H9 (cell line): ENCODE measurements at regions not wholly inside any gene's neighbourhood (a gene's known extent, or its start where the extent isn't known, plus 50 kb on each side); places are given as distances from the start of the nearest gene placed in this dataset.

ENCODE experiments used
- DNase-seq: peaks from one replicate; pipeline ENCODE4 v3.0.0-alpha.2; 2017
- H2AFZ ChIP-seq: one replicate; pipeline ENCODE4 v1.6.1; 2013; ENCODE audit warnings: mild to moderate bottlenecking, low read length, control low read depth, moderate library complexity
- H2AK5ac ChIP-seq: 2 replicates; pipeline ENCODE4 v1.6.1; 2013; ENCODE audit warnings: low read length, control low read depth, mixed read lengths; ENCODE audit not compliant: insufficient read length
- H2BK120ac ChIP-seq: one replicate; pipeline ENCODE4 v1.6.1; 2013; ENCODE audit warnings: low read depth, mild to moderate bottlenecking, low read length, control low read depth, inconsistent platforms; ENCODE audit not compliant: poor library complexity, severe bottlenecking
- H2BK12ac ChIP-seq: 2 replicates; pipeline ENCODE4 v1.6.1; 2013; ENCODE audit warnings: low read length, control low read depth, mixed read lengths, low read depth; ENCODE audit not compliant: insufficient read length
- H2BK15ac ChIP-seq: 2 replicates; pipeline ENCODE4 v1.6.1; 2013; ENCODE audit warnings: low read depth, low read length, control low read depth
- H2BK20ac ChIP-seq: one replicate; pipeline ENCODE4 v1.6.1; 2013; ENCODE audit warnings: low read depth, mild to moderate bottlenecking, low read length, control low read depth, inconsistent platforms; ENCODE audit not compliant: poor library complexity, severe bottlenecking
- H2BK5ac ChIP-seq: 2 replicates; pipeline ENCODE4 v1.6.1; 2013; ENCODE audit warnings: low read length, control low read depth, mixed read lengths; ENCODE audit not compliant: insufficient read length
- H3K14ac ChIP-seq: 2 replicates; pipeline ENCODE4 v1.6.1; 2013; ENCODE audit warnings: low read length, control low read depth; ENCODE audit not compliant: insufficient read depth
- H3K18ac ChIP-seq: 2 replicates; pipeline ENCODE4 v1.6.1; 2013; ENCODE audit warnings: low read depth, mild to moderate bottlenecking, mixed read lengths, low read length, control low read depth; ENCODE audit not compliant: insufficient read length
- H3K23ac ChIP-seq: 2 replicates; pipeline ENCODE4 v1.6.1; 2013; ENCODE audit warnings: low read length, control low read depth, mixed read lengths, low read depth; ENCODE audit not compliant: insufficient read length
- H3K23me2 ChIP-seq: 2 replicates; pipeline ENCODE4 v1.6.1; 2013; ENCODE audit warnings: low read depth, mild to moderate bottlenecking, mixed read lengths, low read length, control low read depth; ENCODE audit not compliant: insufficient read length, poor library complexity, severe bottlenecking
- H3K27ac ChIP-seq: 2 replicates; pipeline ENCODE4 v1.5.1; 2013; ENCODE audit warnings: low read length, control low read depth, mixed read lengths, low read depth; ENCODE audit not compliant: insufficient read length
- H3K27me3 ChIP-seq: 2 replicates; pipeline ENCODE4 v1.6.1; 2013; ENCODE audit warnings: low read length, control low read depth, inconsistent platforms; ENCODE audit not compliant: insufficient read depth
- H3K4ac ChIP-seq: 2 replicates; pipeline ENCODE4 v1.6.1; 2013; ENCODE audit warnings: low read depth, mild to moderate bottlenecking, control low read depth, inconsistent platforms, low read length, moderate library complexity
- H3K4me1 ChIP-seq: 2 replicates; pipeline ENCODE4 v1.6.1; 2013; ENCODE audit warnings: low read length, control low read depth, inconsistent platforms; ENCODE audit not compliant: insufficient read depth
- H3K4me2 ChIP-seq: 2 replicates; pipeline ENCODE4 v1.6.1; 2013; ENCODE audit warnings: low read length, control low read depth, mixed read lengths; ENCODE audit not compliant: insufficient read length, insufficient read depth
- H3K56ac ChIP-seq: 2 replicates; pipeline ENCODE4 v1.6.1; 2013; ENCODE audit warnings: low read depth, mild to moderate bottlenecking, mixed read lengths, low read length, control low read depth; ENCODE audit not compliant: insufficient read length
- H3K79me1 ChIP-seq: 2 replicates; pipeline ENCODE4 v1.6.1; 2013; ENCODE audit warnings: low read depth, mild to moderate bottlenecking, moderate library complexity, low read length, control low read depth, inconsistent platforms; ENCODE audit not compliant: insufficient read depth, poor library complexity, severe bottlenecking
- H3K79me2 ChIP-seq: 2 replicates; pipeline ENCODE4 v1.6.1; 2013; ENCODE audit warnings: low read length, control low read depth, inconsistent platforms; ENCODE audit not compliant: insufficient read depth
- H3K9ac ChIP-seq: 2 replicates; pipeline ENCODE4 v1.6.1; 2013; ENCODE audit warnings: low read length, control low read depth, mixed read lengths; ENCODE audit not compliant: insufficient read length; ENCODE audit errors: extremely low read depth
- H3K9me3 ChIP-seq: one replicate; pipeline ENCODE4 v1.6.1; 2013; ENCODE audit warnings: low read depth, low read length, inconsistent platforms; ENCODE audit not compliant: control insufficient read depth
- H3T11ph ChIP-seq: one replicate; pipeline ENCODE4 v1.6.1; 2013; ENCODE audit warnings: mild to moderate bottlenecking, low read length, control low read depth, inconsistent platforms
- H4K20me1 ChIP-seq: one replicate; pipeline ENCODE4 v1.6.1; 2013; ENCODE audit not compliant: control insufficient read depth, insufficient read length, insufficient read depth
- H4K5ac ChIP-seq: 2 replicates; pipeline ENCODE4 v1.6.1; 2013; ENCODE audit warnings: low read depth, mild to moderate bottlenecking, mixed read lengths, low read length, control low read depth; ENCODE audit not compliant: insufficient read length
- H4K8ac ChIP-seq: replicated peaks from 2 replicates; pipeline ENCODE4 v1.6.1; 2013; ENCODE audit warnings: low read length, control low read depth, mixed read lengths, low read depth; ENCODE audit not compliant: insufficient read length
- H4K91ac ChIP-seq: 2 replicates; pipeline ENCODE4 v1.6.1; 2013; ENCODE audit warnings: low read depth, mild to moderate bottlenecking, moderate library complexity, mixed read lengths, low read length, control low read depth; ENCODE audit not compliant: insufficient read length
- H3K27ac Mint-ChIP-seq, 3 experiments: 2 replicates in 2 of 3; 3 replicates in 1 of 3; pipeline ENCODE4 v1.8.0; 2020 to 2021; ENCODE audit warnings: mixed read lengths in 3 of 3, mild to moderate bottlenecking in 1 of 3, moderate library complexity in 1 of 3
- H3K27me3 Mint-ChIP-seq: 2 replicates; pipeline ENCODE4 v1.8.0; 2021; ENCODE audit warnings: low read depth, mild to moderate bottlenecking, moderate library complexity, mixed read lengths
- H3K36me3 Mint-ChIP-seq, 3 experiments: 2 replicates in 2 of 3; 3 replicates in 1 of 3; pipeline ENCODE4 v1.8.0; 2020 to 2021; ENCODE audit warnings: low read depth in 3 of 3, mixed read lengths in 3 of 3; ENCODE audit not compliant: insufficient read depth in 1 of 3
- H3K4me1 Mint-ChIP-seq, 2 experiments: 2 replicates each; pipeline ENCODE4 v1.8.0; 2020; ENCODE audit warnings: mixed read lengths in 2 of 2
- H3K4me3 Mint-ChIP-seq, 2 experiments: 2 replicates in 1 of 2; 3 replicates in 1 of 2; pipeline ENCODE4 v1.8.0; 2020 to 2021; ENCODE audit warnings: mild to moderate bottlenecking in 2 of 2, mixed read lengths in 2 of 2, moderate library complexity in 1 of 2
- H3K9me3 Mint-ChIP-seq, 2 experiments: 2 replicates in 1 of 2; 3 replicates in 1 of 2; pipeline ENCODE4 v1.8.0; 2020; ENCODE audit warnings: mild to moderate bottlenecking in 2 of 2, mixed read lengths in 2 of 2, moderate library complexity in 1 of 2
- WGBS: extraction: QIAGEN DNeasy Blood & Tissue Kit; methylation state at CpG from one replicate; pipeline ENCODE4 v1.1.7; 2013; ENCODE audit warnings: missing lambda C conversion rate, low lambda C conversion rate, mixed read lengths; ENCODE audit not compliant: insufficient read length; ENCODE audit errors: extremely low coverage; 5-methylcytosine and 5-hydroxymethylcytosine counted together
- TF ChIP-seq, protein P1 (sequence below): fragments of 200-600 bp; sonication (generic); conservative IDR thresholded peaks from 3 replicates; pipeline ENCODE4 v1.8.0; 2021; ENCODE audit warnings: antibody characterized with exemption, mild to moderate bottlenecking

DNA sequence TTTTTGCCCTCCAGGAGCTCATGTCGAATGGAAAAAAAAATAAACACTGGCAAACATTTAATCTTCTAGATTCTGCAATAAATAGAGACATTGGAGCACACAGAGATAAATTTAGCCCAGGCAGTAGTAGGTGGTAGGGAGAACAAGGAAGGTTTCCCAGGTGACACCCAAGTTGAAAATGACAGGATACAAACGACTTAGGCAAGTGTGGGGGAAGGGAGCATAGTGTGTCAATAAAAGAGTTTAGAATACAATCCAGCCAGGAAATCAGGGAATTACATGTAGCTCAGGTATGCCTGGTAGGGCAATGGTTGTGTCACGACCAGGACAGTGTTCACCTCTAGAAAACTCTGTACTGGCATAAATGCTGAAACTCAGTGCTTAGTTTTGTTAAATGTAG lies 364.6 kb upstream of the AGTR1 start:
- H3K56ac ChIP-seq = no peak overlapping the region
- no peak for DNase-seq
- no peaks in the 10 kb centered on the region for H3K27me3 ChIP-seq
- Mint-ChIP-seq H3K27ac (no peak overlapping the region; a peak in 1 of 7 replicates), H3K36me3 (no peaks in the 10 kb centered on the region), H3K4me1 (peaks cover 14 to 16% of the 10 kb centered on the region in 2 experiments), H3K9me3 (0 out of 5 replicates have a peak, but pooled peaks cover 0 to 2% of the 10 kb centered on the region in 2 experiments), H3K27me3 (no peaks in the 10 kb centered on the region), H3K4me3 (no peak overlapping the region)
- no peak overlapping the region for H2BK5ac ChIP-seq
- H3K23me2 ChIP-seq = no peaks in the 10 kb centered on the region
- H2AK5ac ChIP-seq = no peak overlapping the region
- H3K27ac ChIP-seq = no peak overlapping the region
- no peak overlapping the region for H3K9ac ChIP-seq
- no peak overlapping the region for H3K23ac ChIP-seq
- no peak overlapping the region for H3K18ac ChIP-seq
- H3K9me3 ChIP-seq = no peaks in the 10 kb centered on the region
- no peak overlapping the region for H4K8ac ChIP-seq
- WGBS = no CpG with 5 or more reads among the region's 3 CpGs
- H3K79me2 ChIP-seq = no peaks in the 10 kb centered on the region
- no peak overlapping the region for H3K4me2 ChIP-seq
- H3K4me1 ChIP-seq = no peaks in the 10 kb centered on the region
- no peak overlapping the region for H3T11ph ChIP-seq
- no peak overlapping the region for H2BK12ac ChIP-seq
- no peak overlapping the region for H3K14ac ChIP-seq
- TF ChIP-seq, protein P1, sequence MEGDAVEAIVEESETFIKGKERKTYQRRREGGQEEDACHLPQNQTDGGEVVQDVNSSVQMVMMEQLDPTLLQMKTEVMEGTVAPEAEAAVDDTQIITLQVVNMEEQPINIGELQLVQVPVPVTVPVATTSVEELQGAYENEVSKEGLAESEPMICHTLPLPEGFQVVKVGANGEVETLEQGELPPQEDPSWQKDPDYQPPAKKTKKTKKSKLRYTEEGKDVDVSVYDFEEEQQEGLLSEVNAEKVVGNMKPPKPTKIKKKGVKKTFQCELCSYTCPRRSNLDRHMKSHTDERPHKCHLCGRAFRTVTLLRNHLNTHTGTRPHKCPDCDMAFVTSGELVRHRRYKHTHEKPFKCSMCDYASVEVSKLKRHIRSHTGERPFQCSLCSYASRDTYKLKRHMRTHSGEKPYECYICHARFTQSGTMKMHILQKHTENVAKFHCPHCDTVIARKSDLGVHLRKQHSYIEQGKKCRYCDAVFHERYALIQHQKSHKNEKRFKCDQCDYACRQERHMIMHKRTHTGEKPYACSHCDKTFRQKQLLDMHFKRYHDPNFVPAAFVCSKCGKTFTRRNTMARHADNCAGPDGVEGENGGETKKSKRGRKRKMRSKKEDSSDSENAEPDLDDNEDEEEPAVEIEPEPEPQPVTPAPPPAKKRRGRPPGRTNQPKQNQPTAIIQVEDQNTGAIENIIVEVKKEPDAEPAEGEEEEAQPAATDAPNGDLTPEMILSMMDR = no peak
- no peak overlapping the region for H2BK120ac ChIP-seq
- no peaks in the 10 kb centered on the region for H4K20me1 ChIP-seq
- no peak overlapping the region for H2BK20ac ChIP-seq
- H2BK15ac ChIP-seq = no peak overlapping the region
- H4K91ac ChIP-seq = no peak overlapping the region
- no peak overlapping the region for H3K4ac ChIP-seq
- H2AFZ ChIP-seq = no peak overlapping the region
- no peak overlapping the region for H4K5ac ChIP-seq
- H3K79me1 ChIP-seq = no peaks in the 10 kb centered on the region
